Keratinocyte (primary cell): ENCODE measurements at regions not wholly inside any gene's neighbourhood (a gene's known extent, or its start where the extent isn't known, plus 50 kb on each side); places are given as distances from the start of the nearest gene placed in this dataset.

Source experiments
- DNase-seq: peaks from one replicate; pipeline ENCODE4 v3.0.0-alpha.2; 2011; ENCODE audit warnings: low read depth, missing footprints, low spot score
- FAIRE-seq: peaks from 2 replicates; lab custom pipeline; 2011; peaks lifted over from hg19 to GRCh38; lab: Jason Lieb, UNC
- H2AFZ ChIP-seq: 2 replicates; pipeline ENCODE4 v1.6.0; 2012; ENCODE audit warnings: low read length, control low read depth, inconsistent platforms; ENCODE audit not compliant: control insufficient read depth
- H3K27ac ChIP-seq: 2 replicates; pipeline ENCODE4 v1.5.1; 2011; ENCODE audit warnings: low read length; ENCODE audit not compliant: control insufficient read depth, insufficient read depth
- H3K27me3 ChIP-seq: 3 replicates; pipeline ENCODE4 v1.6.0; 2011; ENCODE audit warnings: low read length; ENCODE audit not compliant: control insufficient read depth, insufficient read depth; ENCODE audit errors: extremely low read depth
- H3K36me3 ChIP-seq, 2 experiments: 2 replicates in 1 of 2; 3 replicates in 1 of 2; pipeline ENCODE4 v1.5.1; 2011; ENCODE audit warnings: low read length in 2 of 2, mild to moderate bottlenecking in 1 of 2; ENCODE audit not compliant: control insufficient read depth in 2 of 2, insufficient read depth in 2 of 2; ENCODE audit errors: extremely low read depth in 1 of 2
- H3K4me1 ChIP-seq: 3 replicates; pipeline ENCODE4 v1.5.1; 2011; ENCODE audit warnings: low read length; ENCODE audit not compliant: control insufficient read depth, insufficient read depth; ENCODE audit errors: extremely low read depth
- H3K4me2 ChIP-seq: 3 replicates; pipeline ENCODE4 v1.6.0; 2011; ENCODE audit warnings: low read depth, low read length; ENCODE audit not compliant: control insufficient read depth, insufficient read depth; ENCODE audit errors: extremely low read depth
- H3K4me3 ChIP-seq, 3 experiments: fragments of 200-600 bp in 1 of 3; sonication (generic) in 1 of 3; 2 replicates in 2 of 3; 3 replicates in 1 of 3; pipeline ENCODE4 v1.5.1; 2011 to 2016; ENCODE audit warnings: low read length in 3 of 3, mild to moderate bottlenecking in 3 of 3, control low read depth in 2 of 3, inconsistent platforms in 1 of 3, low read depth in 1 of 3, mixed read lengths in 1 of 3, mixed run types in 1 of 3, moderate library complexity in 1 of 3; ENCODE audit not compliant: control insufficient read depth in 2 of 3, insufficient read depth in 2 of 3; ENCODE audit errors: extremely low read depth in 1 of 3
- H3K79me2 ChIP-seq: 2 replicates; pipeline ENCODE4 v1.6.0; 2012; ENCODE audit warnings: low read length; ENCODE audit not compliant: control insufficient read depth, insufficient read depth
- H3K9ac ChIP-seq: 3 replicates; pipeline ENCODE4 v1.6.0; 2011; ENCODE audit warnings: low read length; ENCODE audit not compliant: control insufficient read depth, insufficient read depth; ENCODE audit errors: extremely low read depth
- H3K9me1 ChIP-seq: 3 replicates; pipeline ENCODE4 v1.6.0; 2011; ENCODE audit warnings: low read length; ENCODE audit not compliant: control insufficient read depth, insufficient read depth; ENCODE audit errors: extremely low read depth
- H3K9me3 ChIP-seq: 2 replicates; pipeline ENCODE4 v1.5.1; 2012; ENCODE audit warnings: low read depth, low read length; ENCODE audit not compliant: control insufficient read depth
- H4K20me1 ChIP-seq: 3 replicates; pipeline ENCODE4 v1.6.0; 2011; ENCODE audit warnings: low read length; ENCODE audit not compliant: control insufficient read depth, insufficient read depth; ENCODE audit errors: extremely low read depth
- EZH2 ChIP-seq: IDR thresholded peaks from one replicate; pipeline ENCODE4 v1.6.1; 2012; ENCODE audit warnings: inconsistent platforms, mild to moderate bottlenecking, low read length, moderate library complexity
- dilution Hi-C: fragments of 300-500 bp; cut with MboI; formaldehyde crosslinking; loops from one replicate; pipeline ENCODE4 v1.7.0; 2020; ENCODE audit warnings: low sequenced_read_pairs; ENCODE audit not compliant: extremely low pct_ligation_motif_present
- TF ChIP-seq, protein P1 (sequence below), 3 experiments: IDR thresholded peaks in 1 of 3; conservative IDR thresholded peaks in 1 of 3; optimal IDR thresholded peaks in 1 of 3; 2 replicates in 2 of 3; 3 replicates in 1 of 3; pipeline versions ENCODE3 to v1.5.1; 2011; ENCODE audit warnings: low read length in 3 of 3, mild to moderate bottlenecking in 3 of 3, moderate library complexity in 2 of 3, control low read depth in 1 of 3, inconsistent platforms in 1 of 3; ENCODE audit not compliant: insufficient read depth in 2 of 3; ENCODE audit errors: extremely low read depth in 1 of 3

GRCh38 chr4:151921811-151922210, 161.0 kb upstream of the GATB start:
- Histone ChIP-seq H3K9me1 (no peaks in the 10 kb centered on the region), H3K4me2 (no peak overlapping the region), H3K36me3 (no peaks in the 10 kb centered on the region), H3K9ac (no peak overlapping the region), H4K20me1 (no peaks in the 10 kb centered on the region), H3K4me3 (no peak overlapping the region), H3K4me1 (peaks cover 6% of the 10 kb centered on the region), H3K79me2 (no peaks in the 10 kb centered on the region), H3K9me3 (no peaks in the 10 kb centered on the region), H2AFZ (no peak overlapping the region), H3K27ac (peak overlapping the region; percentile 8), H3K27me3 (no peaks in the 10 kb centered on the region)
- DNase-seq, result peak; percentile 32
- FAIRE-seq, result peak; percentile 58
- dilution Hi-C loops, result no loop called here
- no peak for TF ChIP-seq EZH2
- TF ChIP-seq, protein P1, sequence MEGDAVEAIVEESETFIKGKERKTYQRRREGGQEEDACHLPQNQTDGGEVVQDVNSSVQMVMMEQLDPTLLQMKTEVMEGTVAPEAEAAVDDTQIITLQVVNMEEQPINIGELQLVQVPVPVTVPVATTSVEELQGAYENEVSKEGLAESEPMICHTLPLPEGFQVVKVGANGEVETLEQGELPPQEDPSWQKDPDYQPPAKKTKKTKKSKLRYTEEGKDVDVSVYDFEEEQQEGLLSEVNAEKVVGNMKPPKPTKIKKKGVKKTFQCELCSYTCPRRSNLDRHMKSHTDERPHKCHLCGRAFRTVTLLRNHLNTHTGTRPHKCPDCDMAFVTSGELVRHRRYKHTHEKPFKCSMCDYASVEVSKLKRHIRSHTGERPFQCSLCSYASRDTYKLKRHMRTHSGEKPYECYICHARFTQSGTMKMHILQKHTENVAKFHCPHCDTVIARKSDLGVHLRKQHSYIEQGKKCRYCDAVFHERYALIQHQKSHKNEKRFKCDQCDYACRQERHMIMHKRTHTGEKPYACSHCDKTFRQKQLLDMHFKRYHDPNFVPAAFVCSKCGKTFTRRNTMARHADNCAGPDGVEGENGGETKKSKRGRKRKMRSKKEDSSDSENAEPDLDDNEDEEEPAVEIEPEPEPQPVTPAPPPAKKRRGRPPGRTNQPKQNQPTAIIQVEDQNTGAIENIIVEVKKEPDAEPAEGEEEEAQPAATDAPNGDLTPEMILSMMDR (optimal IDR thresholded peaks at IDR 0.05 in 1 of 3, IDR thresholded peaks at IDR 0.05 in 1 of 3, conservative IDR thresholded peaks at IDR 0.05 in 1 of 3; ENCODE audit: extremely low read depth in 1 of 3, insufficient read depth in 2 of 3, low read length in 3 of 3), result no peak

DNA sequence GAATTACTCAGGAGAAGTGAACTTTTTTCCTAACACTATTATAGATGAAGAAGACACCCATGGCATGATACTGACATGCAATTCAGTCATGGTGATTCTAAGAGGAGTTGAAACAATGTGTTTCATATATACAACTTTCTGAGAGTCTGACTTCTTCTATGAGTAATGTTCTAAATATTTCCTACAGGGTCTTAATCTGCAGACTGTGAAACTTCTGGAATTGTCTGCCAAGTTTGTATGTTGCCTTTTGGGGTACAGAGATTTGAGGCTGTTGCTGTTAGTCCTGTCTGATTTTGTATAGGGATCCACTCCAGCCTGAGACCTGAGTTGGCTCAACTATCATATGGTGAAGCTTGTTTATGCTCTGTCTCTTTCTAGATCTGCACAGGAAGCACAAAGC, 160.6 kb upstream of the GATB start:
- H2AFZ ChIP-seq, result no peak overlapping the region
- dilution Hi-C loops, result no loop called here
- FAIRE-seq (no peak), DNase-seq (no peak)
- no peaks in the 10 kb centered on the region for H4K20me1 ChIP-seq
- H3K9me1 ChIP-seq, result no peaks in the 10 kb centered on the region
- no peaks in the 10 kb centered on the region for H3K9me3 ChIP-seq
- H3K4me1 ChIP-seq, result peaks cover 6% of the 10 kb centered on the region
- TF ChIP-seq, protein P1 (optimal IDR thresholded peaks at IDR 0.05 in 1 of 3, IDR thresholded peaks at IDR 0.05 in 1 of 3, conservative IDR thresholded peaks at IDR 0.05 in 1 of 3; ENCODE audit: extremely low read depth in 1 of 3, insufficient read depth in 2 of 3, low read length in 3 of 3), result no peak
- no peak for TF ChIP-seq EZH2
- peak overlapping the region; percentile 8 for H3K27ac ChIP-seq
- H3K4me2 ChIP-seq, result peak overlapping the region; percentile 1
- no peaks in the 10 kb centered on the region for H3K27me3 ChIP-seq
- H3K79me2 ChIP-seq, result no peaks in the 10 kb centered on the region
- H3K36me3 ChIP-seq, result no peaks in the 10 kb centered on the region
- no peak overlapping the region for H3K4me3 ChIP-seq
- no peak overlapping the region for H3K9ac ChIP-seq
